ENCODE measurements at regions not wholly inside any gene's neighbourhood (a gene's known extent, or its start where the extent isn't known, plus 50 kb on each side); places are given as distances from the start of the nearest gene placed in this dataset.

DNA sequence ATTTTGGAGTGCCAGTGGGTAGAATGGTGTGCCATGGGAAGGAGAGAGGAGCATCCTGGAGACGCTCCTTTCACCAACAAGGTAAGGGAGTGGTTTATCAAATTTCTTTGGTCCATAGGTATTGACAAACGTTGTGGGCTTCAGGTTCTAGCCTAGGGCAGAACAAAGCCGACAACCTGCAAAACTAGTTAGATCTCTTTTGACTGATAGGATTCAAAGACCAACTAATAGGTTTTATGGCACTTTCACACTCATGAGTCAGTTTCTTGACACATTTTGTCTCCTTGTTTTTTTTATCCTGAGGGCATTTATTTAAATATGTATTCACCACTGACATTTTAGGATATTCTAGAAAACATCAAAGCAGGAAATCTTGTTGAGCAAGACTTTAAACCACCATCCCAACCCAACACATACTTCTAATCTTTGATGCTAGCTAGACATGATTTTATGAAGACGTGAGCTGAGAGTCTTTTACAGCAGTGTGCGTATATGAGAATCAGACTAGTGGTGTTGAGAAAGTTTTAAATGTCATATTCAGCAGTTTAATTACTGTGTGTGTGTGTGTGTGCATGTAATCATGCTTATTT, 370.4 kb upstream of the HSF2 start:
- H3K27me3 ChIP-seq (ENCODE audit: control insufficient read depth, low read length) = no peaks in the 10 kb centered on the region
- no peaks in the 10 kb centered on the region for H3K4me1 ChIP-seq (ENCODE audit: control insufficient read depth, low read length)
- no peaks in the 10 kb centered on the region for H3K79me2 ChIP-seq (ENCODE audit: control insufficient read depth, low read length)
- H3K36me3 ChIP-seq (ENCODE audit: control insufficient read depth, low read length) = no peaks in the 10 kb centered on the region
- H3K27ac ChIP-seq (ENCODE audit: low read depth, low read length) = no peak overlapping the region
- no peaks in the 10 kb centered on the region for H3F3A ChIP-seq (ENCODE audit: control insufficient read depth, insufficient read depth)
- H3K9me3 ChIP-seq (ENCODE audit: control insufficient read depth, insufficient read depth, low read length) = no peaks in the 10 kb centered on the region
- H3K4me3 ChIP-seq (ENCODE audit: low read length) = no peak overlapping the region
- H4K20me1 ChIP-seq (ENCODE audit: control insufficient read depth, insufficient read depth, low read depth, low read length) = no peaks in the 10 kb centered on the region
- TF ChIP-seq EZH2phosphoT487 (IDR thresholded peaks at IDR 0.05; ENCODE audit: borderline replicate concordance, low read length) = no peak
- TF ChIP-seq, protein P1, sequence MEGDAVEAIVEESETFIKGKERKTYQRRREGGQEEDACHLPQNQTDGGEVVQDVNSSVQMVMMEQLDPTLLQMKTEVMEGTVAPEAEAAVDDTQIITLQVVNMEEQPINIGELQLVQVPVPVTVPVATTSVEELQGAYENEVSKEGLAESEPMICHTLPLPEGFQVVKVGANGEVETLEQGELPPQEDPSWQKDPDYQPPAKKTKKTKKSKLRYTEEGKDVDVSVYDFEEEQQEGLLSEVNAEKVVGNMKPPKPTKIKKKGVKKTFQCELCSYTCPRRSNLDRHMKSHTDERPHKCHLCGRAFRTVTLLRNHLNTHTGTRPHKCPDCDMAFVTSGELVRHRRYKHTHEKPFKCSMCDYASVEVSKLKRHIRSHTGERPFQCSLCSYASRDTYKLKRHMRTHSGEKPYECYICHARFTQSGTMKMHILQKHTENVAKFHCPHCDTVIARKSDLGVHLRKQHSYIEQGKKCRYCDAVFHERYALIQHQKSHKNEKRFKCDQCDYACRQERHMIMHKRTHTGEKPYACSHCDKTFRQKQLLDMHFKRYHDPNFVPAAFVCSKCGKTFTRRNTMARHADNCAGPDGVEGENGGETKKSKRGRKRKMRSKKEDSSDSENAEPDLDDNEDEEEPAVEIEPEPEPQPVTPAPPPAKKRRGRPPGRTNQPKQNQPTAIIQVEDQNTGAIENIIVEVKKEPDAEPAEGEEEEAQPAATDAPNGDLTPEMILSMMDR (IDR thresholded peaks at IDR 0.05; ENCODE audit: low read depth, low read length, poor library complexity, severe bottlenecking) = no peak
- no peak overlapping the region for H3K4me2 ChIP-seq (ENCODE audit: low read length)
- no peaks in the 10 kb centered on the region for H3K9me2 ChIP-seq (replicated peaks; ENCODE audit: control insufficient read depth, low read length)

DNA sequence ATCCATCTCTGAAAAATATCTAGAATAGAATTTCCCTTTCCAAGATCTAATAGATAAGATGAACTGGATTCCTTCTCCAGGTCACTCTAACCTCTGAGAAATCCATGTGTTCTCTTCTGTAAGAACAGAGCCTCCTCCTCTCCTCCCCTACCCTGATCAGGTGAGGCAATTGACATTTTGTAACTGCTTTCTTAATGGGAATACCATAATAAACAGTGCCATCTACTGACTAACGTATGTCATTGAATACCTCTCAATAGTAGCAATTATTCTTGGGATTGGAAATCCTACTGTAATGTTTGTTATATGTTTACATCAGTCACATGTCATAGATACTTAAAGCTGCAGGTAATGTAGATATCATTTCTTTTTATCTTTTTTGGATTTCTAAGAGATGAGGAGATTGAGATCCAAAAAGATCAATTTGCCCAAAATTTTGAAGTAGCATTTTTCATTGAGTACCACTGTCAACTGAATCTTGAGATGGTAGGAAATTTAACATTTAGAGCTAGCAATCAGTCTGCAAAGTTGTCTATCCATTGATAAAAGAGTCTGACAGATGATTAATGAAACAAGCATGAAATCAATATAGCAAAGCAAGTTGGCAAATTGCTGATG, 365.8 kb upstream of the HSF2 start:
- Histone ChIP-seq H3K79me2 (ENCODE audit: control insufficient read depth, low read length) (no peaks in the 10 kb centered on the region), H3K27me3 (ENCODE audit: control insufficient read depth, low read length) (no peaks in the 10 kb centered on the region), H3K36me3 (ENCODE audit: control insufficient read depth, low read length) (no peaks in the 10 kb centered on the region), H3K4me2 (ENCODE audit: low read length) (no peak overlapping the region), H3K9me3 (ENCODE audit: control insufficient read depth, insufficient read depth, low read length) (no peaks in the 10 kb centered on the region), H3K4me3 (ENCODE audit: low read length) (no peak overlapping the region), H3K9me2 (replicated peaks; ENCODE audit: control insufficient read depth, low read length) (no peaks in the 10 kb centered on the region), H4K20me1 (ENCODE audit: control insufficient read depth, insufficient read depth, low read depth, low read length) (no peaks in the 10 kb centered on the region), H3F3A (ENCODE audit: control insufficient read depth, insufficient read depth) (no peaks in the 10 kb centered on the region), H3K4me1 (ENCODE audit: control insufficient read depth, low read length) (no peaks in the 10 kb centered on the region), H3K27ac (ENCODE audit: low read depth, low read length) (no peak overlapping the region)
- no peak for TF ChIP-seq EZH2phosphoT487 (IDR thresholded peaks at IDR 0.05; ENCODE audit: borderline replicate concordance, low read length)
- TF ChIP-seq, protein P1 (IDR thresholded peaks at IDR 0.05; ENCODE audit: low read depth, low read length, poor library complexity, severe bottlenecking) = peak; percentile 77

DNA sequence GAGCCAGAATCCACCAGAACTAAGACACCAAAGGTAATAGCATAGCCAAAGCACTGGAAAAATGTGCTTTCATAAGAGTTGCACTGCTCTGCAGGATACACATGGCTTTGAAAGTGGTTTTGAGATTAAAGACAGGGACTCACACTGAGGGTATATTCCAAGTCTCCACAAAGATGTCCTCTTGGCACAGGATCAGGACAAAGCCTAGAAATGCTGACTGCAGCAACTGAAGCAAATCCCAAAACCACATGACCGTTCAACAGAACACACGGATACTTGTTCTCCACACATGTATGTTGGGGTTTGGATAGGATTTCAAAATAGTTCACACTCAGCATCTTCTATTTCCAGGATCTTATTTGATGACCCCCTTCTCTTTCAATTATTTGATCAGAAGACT, 364.3 kb upstream of the HSF2 start:
- no peak overlapping the region for H3K4me3 ChIP-seq (ENCODE audit: low read length)
- no peaks in the 10 kb centered on the region for H4K20me1 ChIP-seq (ENCODE audit: control insufficient read depth, insufficient read depth, low read depth, low read length)
- H3K79me2 ChIP-seq (ENCODE audit: control insufficient read depth, low read length) = no peaks in the 10 kb centered on the region
- H3K9me3 ChIP-seq (ENCODE audit: control insufficient read depth, insufficient read depth, low read length) = no peaks in the 10 kb centered on the region
- H3K27ac ChIP-seq (ENCODE audit: low read depth, low read length) = no peak overlapping the region
- TF ChIP-seq, protein P1 (IDR thresholded peaks at IDR 0.05; ENCODE audit: low read depth, low read length, poor library complexity, severe bottlenecking) = no peak
- TF ChIP-seq EZH2phosphoT487 (IDR thresholded peaks at IDR 0.05; ENCODE audit: borderline replicate concordance, low read length) = no peak
- no peaks in the 10 kb centered on the region for H3F3A ChIP-seq (ENCODE audit: control insufficient read depth, insufficient read depth)
- H3K27me3 ChIP-seq (ENCODE audit: control insufficient read depth, low read length) = no peaks in the 10 kb centered on the region
- H3K4me2 ChIP-seq (ENCODE audit: low read length) = no peak overlapping the region
- no peaks in the 10 kb centered on the region for H3K9me2 ChIP-seq (replicated peaks; ENCODE audit: control insufficient read depth, low read length)
- no peaks in the 10 kb centered on the region for H3K36me3 ChIP-seq (ENCODE audit: control insufficient read depth, low read length)
- no peaks in the 10 kb centered on the region for H3K4me1 ChIP-seq (ENCODE audit: control insufficient read depth, low read length)

Data from DOHH2 (cell line).